Activated naive CD8-positive, alpha-beta T cell treated with anti-CD3 and anti-CD28 coated beads for 36 hours (primary cell): ENCODE measurements at regions not wholly inside any gene's neighbourhood (a gene's known extent, or its start where the extent isn't known, plus 50 kb on each side); places are given as distances from the start of the nearest gene placed in this dataset.

ENCODE experiments used
- DNase-seq: peaks from one replicate; pipeline ENCODE4 v3.0.0; 2021
- H3K27ac Mint-ChIP-seq: one replicate; pipeline ENCODE4 v1.8.0; 2022; ENCODE audit warnings: mild to moderate bottlenecking, moderate library complexity, mixed read lengths
- H3K27me3 Mint-ChIP-seq: one replicate; pipeline ENCODE4 v1.8.0; 2022; ENCODE audit warnings: mild to moderate bottlenecking, mixed read lengths
- H3K36me3 Mint-ChIP-seq: one replicate; pipeline ENCODE4 v1.8.0; 2021; ENCODE audit warnings: mild to moderate bottlenecking, mixed read lengths
- H3K4me1 Mint-ChIP-seq: one replicate; pipeline ENCODE4 v1.8.0; 2021; ENCODE audit warnings: mixed read lengths
- H3K4me3 Mint-ChIP-seq: one replicate; pipeline ENCODE4 v1.8.0; 2022; ENCODE audit warnings: mild to moderate bottlenecking, moderate library complexity, mixed read lengths
- H3K9me3 Mint-ChIP-seq: one replicate; pipeline ENCODE4 v1.8.0; 2022; ENCODE audit warnings: mixed read lengths

GRCh38 chr18:75531212-75531850, 103.8 kb upstream of the SMIM21 start:
- no peaks in the 10 kb centered on the region for H3K36me3 Mint-ChIP-seq
- DNase-seq = no peak

GRCh38 chr18:75530566-75531211, 103.2 kb upstream of the SMIM21 start:
- no peak overlapping the region for H3K4me3 Mint-ChIP-seq

More at GRCh38 chr18:75531212-75531850, 103.8 kb upstream of the SMIM21 start:
- no peaks in the 10 kb centered on the region for H3K9me3 Mint-ChIP-seq
- peaks cover 3% of the 10 kb centered on the region for H3K27me3 Mint-ChIP-seq
- H3K27ac Mint-ChIP-seq = no peak overlapping the region
- H3K4me1 Mint-ChIP-seq = no peaks in the 10 kb centered on the region
- no peak overlapping the region for H3K4me3 Mint-ChIP-seq

DNA sequence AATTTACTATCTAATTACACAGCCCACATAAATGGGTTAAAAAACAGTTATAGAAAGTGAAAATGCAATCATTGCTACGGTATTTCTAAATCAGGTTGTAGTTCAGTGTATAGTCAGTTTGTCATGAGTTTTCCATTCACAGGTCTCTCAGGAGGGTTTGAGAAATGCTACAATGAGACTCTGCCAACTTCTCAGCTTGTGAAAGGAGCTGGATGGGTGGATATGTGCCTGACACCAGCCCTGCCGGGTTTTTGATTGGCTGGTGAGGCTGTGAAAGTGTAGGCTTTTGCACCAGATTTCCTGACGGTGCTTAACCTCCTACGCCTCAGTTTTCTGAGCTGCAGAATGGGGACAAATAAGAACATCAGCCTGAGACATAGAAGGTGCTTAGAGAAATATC, 102.6 kb upstream of the SMIM21 start:
- no peak overlapping the region for H3K4me3 Mint-ChIP-seq
- no peaks in the 10 kb centered on the region for H3K36me3 Mint-ChIP-seq
- H3K4me1 Mint-ChIP-seq = no peaks in the 10 kb centered on the region
- no peaks in the 10 kb centered on the region for H3K9me3 Mint-ChIP-seq
- DNase-seq = no peak
- H3K27ac Mint-ChIP-seq = no peak overlapping the region
- peaks cover 3% of the 10 kb centered on the region for H3K27me3 Mint-ChIP-seq

More at GRCh38 chr18:75530566-75531211, 103.2 kb upstream of the SMIM21 start:
- Mint-ChIP-seq H3K4me1 (no peaks in the 10 kb centered on the region), H3K27ac (no peak overlapping the region), H3K27me3 (peaks cover 3% of the 10 kb centered on the region), H3K9me3 (no peaks in the 10 kb centered on the region), H3K36me3 (no peaks in the 10 kb centered on the region)
- no peak for DNase-seq

DNA sequence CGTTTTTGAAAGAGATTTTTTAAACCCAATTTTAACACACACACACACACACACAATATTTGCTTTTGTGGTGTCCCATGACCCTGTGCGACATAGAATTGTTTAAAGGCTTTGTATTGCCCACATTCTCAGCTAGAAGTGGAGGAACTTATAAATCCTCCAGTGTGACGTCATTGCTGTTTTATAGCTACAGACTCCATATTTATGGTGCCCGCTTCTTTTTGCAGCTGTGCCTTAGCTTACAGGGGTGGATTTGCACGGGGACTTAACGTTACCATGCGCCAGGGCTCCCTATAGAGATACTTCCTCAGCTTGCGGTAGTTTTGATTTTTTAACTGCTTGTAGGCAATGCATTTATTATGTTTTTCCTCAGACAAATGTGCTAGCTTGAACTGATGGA, 101.9 kb upstream of the SMIM21 start:
- Mint-ChIP-seq H3K4me3 (no peak overlapping the region), H3K9me3 (no peaks in the 10 kb centered on the region), H3K27me3 (peaks cover 3% of the 10 kb centered on the region), H3K4me1 (no peaks in the 10 kb centered on the region), H3K27ac (no peak overlapping the region), H3K36me3 (no peaks in the 10 kb centered on the region)
- DNase-seq = no peak

- Mint-ChIP-seq H3K27ac (no peak overlapping the region), H3K36me3 (no peaks in the 10 kb centered on the region), H3K4me3 (no peak overlapping the region), H3K4me1 (no peaks in the 10 kb centered on the region), H3K27me3 (peaks cover 3% of the 10 kb centered on the region), H3K9me3 (no peaks in the 10 kb centered on the region)
- DNase-seq = no peak
Measured at GRCh38 chr18:75527848-75528685, 100.6 kb upstream of the SMIM21 start.

- Mint-ChIP-seq H3K27me3 (peaks cover 3% of the 10 kb centered on the region), H3K4me1 (no peaks in the 10 kb centered on the region), H3K4me3 (no peak overlapping the region), H3K9me3 (no peaks in the 10 kb centered on the region), H3K27ac (no peak overlapping the region), H3K36me3 (no peaks in the 10 kb centered on the region)
- DNase-seq = no peak
Measured at GRCh38 chr18:75526038-75526437, 98.5 kb upstream of the SMIM21 start.

DNA sequence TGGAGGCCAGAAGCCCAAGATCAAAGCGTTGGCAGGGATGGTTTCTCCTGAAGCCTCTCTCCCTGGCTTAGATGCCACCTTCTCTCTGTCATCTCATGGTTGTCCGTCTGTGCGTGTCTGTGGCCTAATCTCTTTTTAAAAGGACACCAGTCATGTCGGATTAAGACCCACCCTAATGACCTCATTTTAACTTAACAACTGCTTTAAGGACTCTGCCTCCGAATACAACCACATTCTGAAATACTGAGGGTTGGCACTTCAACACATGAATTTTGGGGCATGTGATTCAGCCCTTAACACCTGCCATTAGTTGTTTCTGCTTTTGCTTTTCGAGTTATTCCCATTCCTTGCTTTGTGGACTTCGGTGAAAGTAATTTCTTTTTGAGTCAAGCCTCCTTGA, 97.8 kb upstream of the SMIM21 start:
- no peaks in the 10 kb centered on the region for H3K36me3 Mint-ChIP-seq
- DNase-seq = no peak
- H3K9me3 Mint-ChIP-seq = no peaks in the 10 kb centered on the region
- H3K27ac Mint-ChIP-seq = no peak overlapping the region
- H3K27me3 Mint-ChIP-seq = peaks cover 3% of the 10 kb centered on the region
- no peak overlapping the region for H3K4me3 Mint-ChIP-seq
- H3K4me1 Mint-ChIP-seq = no peaks in the 10 kb centered on the region

DNA sequence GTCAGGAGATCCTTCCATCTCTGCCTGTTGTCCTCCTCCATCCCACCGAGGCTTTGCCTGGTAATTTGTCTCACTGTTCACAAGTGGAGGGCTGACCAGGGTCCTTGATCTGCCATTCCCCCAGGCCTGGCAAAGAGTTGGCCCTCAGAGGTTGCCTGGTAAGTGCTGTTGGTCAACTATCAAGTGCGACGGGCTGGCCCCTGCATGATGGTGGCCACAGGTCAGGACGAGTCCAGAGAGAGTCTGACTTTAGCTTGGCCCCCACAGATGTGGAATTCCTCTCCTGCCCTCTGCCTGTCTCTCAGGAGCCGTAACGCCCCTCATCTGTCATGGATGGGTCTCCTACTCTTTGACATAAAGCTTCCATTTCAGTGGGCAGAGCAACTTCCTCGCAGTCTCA, 97.3 kb upstream of the SMIM21 start:
- H3K4me3 Mint-ChIP-seq = no peak overlapping the region
- H3K27ac Mint-ChIP-seq = no peak overlapping the region
- no peak for DNase-seq
- no peaks in the 10 kb centered on the region for H3K9me3 Mint-ChIP-seq
- H3K36me3 Mint-ChIP-seq = no peaks in the 10 kb centered on the region
- peaks cover 3% of the 10 kb centered on the region for H3K27me3 Mint-ChIP-seq
- H3K4me1 Mint-ChIP-seq = no peaks in the 10 kb centered on the region

- Mint-ChIP-seq H3K27me3 (peaks cover 3% of the 10 kb centered on the region), H3K36me3 (no peaks in the 10 kb centered on the region), H3K9me3 (no peaks in the 10 kb centered on the region), H3K27ac (no peak overlapping the region), H3K4me1 (no peaks in the 10 kb centered on the region), H3K4me3 (no peak overlapping the region)
- DNase-seq = no peak
Measured at GRCh38 chr18:75524181-75524580, 96.7 kb upstream of the SMIM21 start.

DNA sequence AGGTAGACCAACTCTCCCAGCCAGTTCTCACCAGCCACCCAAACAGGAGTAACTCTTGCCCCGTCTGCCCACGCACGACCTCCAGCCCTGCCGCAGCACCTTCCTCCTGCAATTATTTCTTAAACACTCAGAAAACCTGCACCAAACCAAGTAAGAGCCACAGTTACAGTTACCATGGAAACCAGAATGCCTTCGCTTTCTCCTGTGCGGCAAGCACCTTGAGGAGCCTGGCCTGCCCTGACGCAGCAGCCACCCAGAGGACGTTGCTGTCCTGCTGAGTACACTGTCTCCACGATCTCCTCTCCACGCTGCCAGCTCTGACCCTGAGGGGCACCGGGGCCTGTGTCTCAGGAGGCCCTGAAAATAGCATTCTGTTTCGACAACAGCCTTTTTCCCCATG, 94.3 kb upstream of the SMIM21 start:
- H3K4me3 Mint-ChIP-seq = no peak overlapping the region
- H3K4me1 Mint-ChIP-seq = no peaks in the 10 kb centered on the region
- H3K36me3 Mint-ChIP-seq = no peaks in the 10 kb centered on the region
- H3K9me3 Mint-ChIP-seq = no peaks in the 10 kb centered on the region
- DNase-seq = no peak
- H3K27ac Mint-ChIP-seq = no peak overlapping the region
- peaks cover 3% of the 10 kb centered on the region for H3K27me3 Mint-ChIP-seq

DNA sequence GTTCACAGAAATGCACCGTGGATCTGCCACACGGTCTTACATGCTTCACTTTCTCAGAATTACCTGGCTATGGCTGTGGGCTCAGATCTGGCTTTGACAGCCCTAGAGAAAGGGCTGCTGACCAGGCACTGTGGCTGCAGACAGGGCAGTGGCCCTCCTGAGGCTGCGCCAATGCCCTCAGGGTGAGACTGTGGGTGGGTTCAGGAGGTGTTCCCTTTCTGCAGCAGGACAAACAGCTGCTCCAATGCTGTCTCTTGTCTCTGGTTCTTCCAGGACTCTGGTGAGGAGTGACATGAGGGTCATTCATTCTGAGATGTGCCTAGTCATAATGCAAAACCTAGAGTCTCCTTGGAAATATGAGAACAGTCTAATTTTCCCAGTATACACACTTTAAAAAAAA, 90.5 kb upstream of the SMIM21 start:
- H3K9me3 Mint-ChIP-seq = peaks cover 4% of the 10 kb centered on the region
- no peaks in the 10 kb centered on the region for H3K36me3 Mint-ChIP-seq
- H3K4me1 Mint-ChIP-seq = no peaks in the 10 kb centered on the region
- H3K27me3 Mint-ChIP-seq = peaks cover 3% of the 10 kb centered on the region
- H3K4me3 Mint-ChIP-seq = no peak overlapping the region
- H3K27ac Mint-ChIP-seq = no peak overlapping the region
- DNase-seq = no peak

DNA sequence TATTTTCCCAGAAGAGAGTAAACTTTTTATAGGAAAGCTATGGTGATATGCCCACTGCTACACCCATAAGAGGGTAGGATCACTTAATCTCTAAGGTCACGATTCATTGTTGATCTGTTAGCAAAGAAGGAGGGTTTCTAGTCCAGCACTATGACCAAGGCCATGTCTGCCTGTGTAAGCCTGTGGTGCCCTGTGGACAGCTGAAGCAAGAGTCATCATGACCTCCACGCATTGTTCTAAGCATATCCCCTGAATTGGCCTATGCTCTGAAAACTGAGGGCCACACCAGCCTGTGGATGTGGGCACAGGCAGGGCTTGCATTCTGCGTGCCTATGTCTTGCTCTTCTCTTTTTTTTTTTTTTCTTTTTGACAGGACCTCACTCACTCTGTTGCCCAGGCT, 89.8 kb upstream of the SMIM21 start:
- H3K9me3 Mint-ChIP-seq = peaks cover 8% of the 10 kb centered on the region
- no peaks in the 10 kb centered on the region for H3K4me1 Mint-ChIP-seq
- H3K36me3 Mint-ChIP-seq = no peaks in the 10 kb centered on the region
- H3K27me3 Mint-ChIP-seq = peaks cover 3% of the 10 kb centered on the region
- DNase-seq = no peak
- H3K27ac Mint-ChIP-seq = no peak overlapping the region
- no peak overlapping the region for H3K4me3 Mint-ChIP-seq

GRCh38 chr18:75507636-75508035, 80.1 kb upstream of the SMIM21 start:
- Mint-ChIP-seq H3K9me3 (peaks cover 8% of the 10 kb centered on the region), H3K27ac (no peak overlapping the region), H3K27me3 (peaks cover 27% of the 10 kb centered on the region), H3K4me3 (no peak overlapping the region), H3K4me1 (no peaks in the 10 kb centered on the region), H3K36me3 (no peaks in the 10 kb centered on the region)
- DNase-seq = no peak

- Mint-ChIP-seq H3K9me3 (peaks cover 2% of the 10 kb centered on the region), H3K36me3 (no peaks in the 10 kb centered on the region), H3K27ac (no peak overlapping the region), H3K27me3 (peaks cover 27% of the 10 kb centered on the region), H3K4me3 (no peak overlapping the region), H3K4me1 (no peaks in the 10 kb centered on the region)
- DNase-seq = no peak
Measured at GRCh38 chr18:75506913-75507312, 79.4 kb upstream of the SMIM21 start.

- DNase-seq = no peak
- H3K27ac Mint-ChIP-seq = no peak overlapping the region
- H3K36me3 Mint-ChIP-seq = no peaks in the 10 kb centered on the region
- H3K4me1 Mint-ChIP-seq = no peaks in the 10 kb centered on the region
- peaks cover 31% of the 10 kb centered on the region for H3K27me3 Mint-ChIP-seq
- H3K9me3 Mint-ChIP-seq = no peaks in the 10 kb centered on the region
- no peak overlapping the region for H3K4me3 Mint-ChIP-seq
Measured at GRCh38 chr18:75504469-75504868, 77.0 kb upstream of the SMIM21 start.
